OCI-LY3 (cell line): ENCODE measurements at regions not wholly inside any gene's neighbourhood (a gene's known extent, or its start where the extent isn't known, plus 50 kb on each side); places are given as distances from the start of the nearest gene placed in this dataset.

ENCODE experiments used
- H2AFZ ChIP-seq: fragments of 200-600, 300-600 bp; shearing (Covaris generic); 2 replicates; pipeline ENCODE4 v1.6.0; 2014; ENCODE audit warnings: antibody characterized with exemption, low read depth, low read length
- H3K27ac ChIP-seq: fragments of 200-600, 300-600 bp; sonication (generic); 2 replicates; pipeline ENCODE4 v1.5.1; 2014; ENCODE audit warnings: mild to moderate bottlenecking, low read length, moderate library complexity, mixed read lengths
- H3K27me3 ChIP-seq: fragments of 200-600, 300-600 bp; sonication (generic); 2 replicates; pipeline ENCODE4 v1.6.1; 2014; ENCODE audit warnings: low read depth, low read length, mixed read lengths
- H3K36me3 ChIP-seq: fragments of 200-600, 300-600 bp; sonication (generic); replicated peaks from 2 replicates; pipeline ENCODE3; 2014; ENCODE audit warnings: low read depth, low read length, mixed read lengths
- H3K4me1 ChIP-seq: fragments of 300-600, 200-600 bp; sonication (generic); 2 replicates; pipeline ENCODE4 v1.6.1; 2014; ENCODE audit warnings: low read length, mixed read lengths
- H3K4me2 ChIP-seq: fragments of 200-600, 300-600 bp; sonication (generic); 2 replicates; pipeline ENCODE4 v1.6.1; 2014; ENCODE audit warnings: low read length, mixed read lengths
- H3K4me3 ChIP-seq: fragments of 300-600, 200-600 bp; sonication (generic); 2 replicates; pipeline ENCODE4 v1.5.1; 2014; ENCODE audit warnings: antibody characterized with exemption, mild to moderate bottlenecking, low read length, moderate library complexity
- H3K79me2 ChIP-seq: fragments of 300-600, 200-600 bp; shearing (Covaris generic); 2 replicates; pipeline ENCODE4 v1.6.1; 2014; ENCODE audit warnings: mild to moderate bottlenecking, low read length, mixed read lengths
- H3K9ac ChIP-seq: fragments of 300-600, 200-600 bp; shearing (Covaris generic); 2 replicates; pipeline ENCODE4 v1.6.0; 2014; ENCODE audit warnings: mild to moderate bottlenecking, low read length, moderate library complexity
- H3K9me3 ChIP-seq: fragments of 200-600, 300-600 bp; shearing (Covaris generic); 2 replicates; pipeline ENCODE4 v1.6.1; 2014; ENCODE audit warnings: low read length, mixed read lengths; ENCODE audit not compliant: insufficient read depth
- H4K20me1 ChIP-seq: fragments of 200-600, 300-600 bp; sonication (generic); 2 replicates; pipeline ENCODE4 v1.6.1; 2016; ENCODE audit warnings: low read length, mixed read lengths; ENCODE audit not compliant: insufficient read depth
- CTCF ChIP-seq: fragments of 200-600, 300-600 bp; sonication (generic); IDR thresholded peaks from 2 replicates; pipeline ENCODE4 v1.5.1; 2014; ENCODE audit warnings: antibody characterized with exemption, low read length, low read depth
- EZH2phosphoT487 ChIP-seq: fragments of 200-600 bp; shearing (Covaris generic); IDR thresholded peaks from 2 replicates; pipeline ENCODE4 v1.6.1; 2018; ENCODE audit warnings: antibody characterized with exemption, mixed run types, low read depth

DNA sequence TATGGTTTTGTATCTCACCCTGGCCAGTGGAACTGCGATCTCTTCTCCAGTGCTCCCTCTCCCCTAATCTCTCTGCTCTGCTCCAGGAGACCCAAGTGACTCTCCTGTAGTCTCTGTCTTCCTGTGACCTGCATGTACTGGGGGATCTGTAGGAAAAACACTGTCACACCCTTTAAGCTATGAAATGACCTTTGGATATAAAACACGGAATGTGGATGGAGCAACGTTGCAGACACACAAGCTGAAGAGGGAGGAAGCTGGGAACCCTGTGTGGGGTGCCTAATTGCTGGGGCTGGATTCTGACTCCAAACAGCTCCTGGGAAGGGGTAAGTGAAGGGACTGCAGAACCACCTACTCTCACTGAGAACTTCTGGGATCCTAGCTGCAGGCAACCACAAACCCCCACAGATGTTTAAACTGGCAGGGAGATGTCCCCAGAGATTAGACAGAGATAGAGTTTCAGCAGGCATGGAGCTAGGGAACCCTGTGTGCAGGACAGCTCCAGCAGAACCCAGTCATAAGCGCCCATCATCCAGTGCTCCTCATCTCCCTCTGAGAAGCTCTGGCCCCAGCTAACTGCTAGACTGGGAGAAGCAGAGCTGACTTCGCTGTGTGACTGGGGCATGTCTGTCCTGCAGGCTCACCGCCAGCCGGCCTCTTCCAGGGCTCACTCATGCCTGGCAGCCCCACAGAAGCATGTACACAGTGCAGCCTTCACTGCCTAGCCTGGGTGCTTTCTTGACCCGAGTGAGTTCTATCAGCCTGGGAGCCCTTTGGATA, 482.7 kb upstream of the SETBP1 start:
- Histone ChIP-seq H3K27me3 (no peaks in the 10 kb centered on the region), H3K27ac (no peak overlapping the region), H3K4me3 (no peak overlapping the region), H3K4me2 (no peak overlapping the region), H3K9me3 (no peaks in the 10 kb centered on the region), H3K4me1 (no peaks in the 10 kb centered on the region), H4K20me1 (no peaks in the 10 kb centered on the region), H2AFZ (no peak overlapping the region), H3K36me3 (no peaks in the 10 kb centered on the region), H3K9ac (no peak overlapping the region), H3K79me2 (no peaks in the 10 kb centered on the region)
- TF ChIP-seq CTCF (no peak), EZH2phosphoT487 (no peak)

- no peak overlapping the region for H3K27ac ChIP-seq
- H3K36me3 ChIP-seq, result no peaks in the 10 kb centered on the region
- no peaks in the 10 kb centered on the region for H3K4me1 ChIP-seq
- no peak overlapping the region for H2AFZ ChIP-seq
- H4K20me1 ChIP-seq, result no peaks in the 10 kb centered on the region
- no peak overlapping the region for H3K9ac ChIP-seq
- H3K27me3 ChIP-seq, result no peaks in the 10 kb centered on the region
- TF ChIP-seq CTCF, result no peak
- no peaks in the 10 kb centered on the region for H3K79me2 ChIP-seq
- no peak overlapping the region for H3K4me3 ChIP-seq
- no peaks in the 10 kb centered on the region for H3K9me3 ChIP-seq
- H3K4me2 ChIP-seq, result no peak overlapping the region
Measured at GRCh38 chr18:44198612-44199284, 481.9 kb upstream of the SETBP1 start.

- H2AFZ ChIP-seq, result no peak overlapping the region
- H3K4me3 ChIP-seq, result no peak overlapping the region
- H3K4me1 ChIP-seq, result no peaks in the 10 kb centered on the region
- H3K27ac ChIP-seq, result no peak overlapping the region
- no peaks in the 10 kb centered on the region for H3K79me2 ChIP-seq
- H4K20me1 ChIP-seq, result no peaks in the 10 kb centered on the region
- H3K36me3 ChIP-seq, result no peaks in the 10 kb centered on the region
- TF ChIP-seq CTCF (no peak), EZH2phosphoT487 (no peak)
- H3K27me3 ChIP-seq, result no peaks in the 10 kb centered on the region
- no peaks in the 10 kb centered on the region for H3K9me3 ChIP-seq
- no peak overlapping the region for H3K9ac ChIP-seq
- H3K4me2 ChIP-seq, result no peak overlapping the region
Measured at GRCh38 chr18:44213293-44213692, 467.4 kb upstream of the SETBP1 start.

- no peaks in the 10 kb centered on the region for H3K4me1 ChIP-seq
- no peak overlapping the region for H3K9ac ChIP-seq
- H3K27ac ChIP-seq, result no peak overlapping the region
- H3K36me3 ChIP-seq, result no peaks in the 10 kb centered on the region
- TF ChIP-seq CTCF (no peak), EZH2phosphoT487 (no peak)
- no peaks in the 10 kb centered on the region for H3K79me2 ChIP-seq
- H2AFZ ChIP-seq, result no peak overlapping the region
- no peaks in the 10 kb centered on the region for H4K20me1 ChIP-seq
- H3K4me2 ChIP-seq, result no peak overlapping the region
- no peaks in the 10 kb centered on the region for H3K9me3 ChIP-seq
- H3K27me3 ChIP-seq, result no peaks in the 10 kb centered on the region
- H3K4me3 ChIP-seq, result no peak overlapping the region
Measured at GRCh38 chr18:44214396-44214795, 466.3 kb upstream of the SETBP1 start.
